HG03432 (cell line): ENCODE measurements at regions not wholly inside any gene's neighbourhood (a gene's known extent, or its start where the extent isn't known, plus 50 kb on each side); places are given as distances from the start of the nearest gene placed in this dataset.
A peak's percentile ranks its signal among the peaks of the same experiment; 100 is the strongest.

Source experiments
- ATAC-seq: cut with Tn5 transposase; IDR thresholded peaks from one replicate; pipeline ENCODE4 v1.9.1; 2021; ENCODE audit warnings: mild to moderate bottlenecking, moderate library complexity; ENCODE audit not compliant: unreplicated experiment

DNA sequence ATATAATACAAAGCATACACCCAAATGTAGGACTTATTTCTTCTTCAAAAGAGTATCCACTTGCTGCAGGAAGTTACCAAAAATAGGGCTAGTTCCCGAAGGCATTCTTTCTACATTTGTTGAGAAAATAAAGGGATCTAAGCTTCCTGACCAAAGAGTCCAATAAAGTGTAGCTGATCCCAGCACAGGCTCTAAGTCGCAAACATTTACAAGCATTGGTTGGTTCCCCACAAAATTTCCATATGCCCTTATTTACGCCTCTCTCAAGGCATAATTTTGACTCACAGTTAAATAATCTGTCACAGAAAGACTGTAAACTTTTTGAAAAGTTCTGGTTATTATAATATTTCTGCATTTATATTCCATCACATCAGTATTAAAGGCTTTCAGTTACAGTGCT is 1520.1 kb upstream of the ZEB2 start:
- ATAC-seq = no peak

- no peak for ATAC-seq
Observed at GRCh38 chr2:146038014-146038413, 1518.1 kb upstream of the ZEB2 start.

- ATAC-seq = no peak
Observed at GRCh38 chr2:146037334-146037870, 1517.5 kb upstream of the ZEB2 start.

DNA sequence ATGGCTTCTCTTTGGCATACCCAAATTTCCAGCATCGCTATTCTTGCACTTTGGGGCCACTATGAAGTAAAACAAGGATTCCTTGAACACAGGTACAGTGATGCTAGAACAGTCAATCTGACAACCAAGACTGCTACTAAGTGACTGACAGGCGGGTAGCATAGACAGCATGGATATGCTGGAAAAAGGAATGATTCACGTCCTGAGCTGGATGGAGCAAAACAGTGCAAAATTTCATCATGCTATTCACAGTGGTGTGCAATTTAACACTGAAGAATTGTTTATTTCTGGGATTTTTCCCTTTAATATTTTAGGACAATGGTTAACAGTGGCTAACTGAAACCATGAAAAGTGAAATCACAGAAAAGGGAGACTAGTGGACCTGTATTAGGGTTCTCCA is 1511.2 kb upstream of the ZEB2 start:
- no peak for ATAC-seq

DNA sequence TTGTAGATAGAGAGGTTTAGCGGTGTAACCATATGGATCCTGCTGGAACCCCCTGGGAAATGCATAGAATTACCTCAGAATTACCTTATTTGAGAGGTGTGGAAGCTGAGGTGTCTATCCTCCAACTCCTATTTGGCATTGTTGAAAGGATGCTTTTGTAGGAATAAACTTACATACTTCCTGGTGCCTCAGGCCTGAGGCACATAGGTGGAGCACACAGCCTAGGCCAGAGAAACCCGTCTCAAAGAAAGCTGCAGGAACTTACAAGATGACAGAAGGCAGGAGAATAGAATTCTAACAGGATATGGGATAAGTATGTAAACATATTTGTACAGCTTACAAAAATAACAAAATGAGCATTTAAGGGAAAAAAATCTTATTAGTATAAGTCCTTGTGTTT is 1507.2 kb upstream of the ZEB2 start:
- no peak for ATAC-seq

DNA sequence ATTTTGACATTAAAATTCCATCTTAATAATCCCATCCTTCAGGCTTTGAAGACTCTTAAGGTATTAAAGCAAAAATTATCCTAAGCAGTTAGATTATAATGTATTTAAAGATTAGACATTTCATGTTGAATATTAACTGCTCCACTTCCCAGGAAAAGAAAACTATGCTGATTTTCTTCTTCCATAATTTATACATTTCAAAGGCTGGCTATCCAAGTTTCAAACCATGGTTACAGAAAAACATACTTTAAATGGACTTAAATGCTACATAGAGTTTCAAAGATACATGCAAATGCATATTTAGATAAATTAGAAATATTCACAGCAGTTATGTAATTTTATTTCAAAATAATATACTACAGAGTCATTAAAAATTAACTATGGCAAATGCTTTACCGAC is 1505.6 kb upstream of the ZEB2 start:
- no peak for ATAC-seq

- ATAC-seq = no peak
Observed at GRCh38 chr2:146024212-146024743, 1504.4 kb upstream of the ZEB2 start.

- ATAC-seq = no peak
Observed at GRCh38 chr2:146004462-146004861, 1484.5 kb upstream of the ZEB2 start.

- ATAC-seq = no peak
Observed at GRCh38 chr2:146003337-146003736, 1483.4 kb upstream of the ZEB2 start.

DNA sequence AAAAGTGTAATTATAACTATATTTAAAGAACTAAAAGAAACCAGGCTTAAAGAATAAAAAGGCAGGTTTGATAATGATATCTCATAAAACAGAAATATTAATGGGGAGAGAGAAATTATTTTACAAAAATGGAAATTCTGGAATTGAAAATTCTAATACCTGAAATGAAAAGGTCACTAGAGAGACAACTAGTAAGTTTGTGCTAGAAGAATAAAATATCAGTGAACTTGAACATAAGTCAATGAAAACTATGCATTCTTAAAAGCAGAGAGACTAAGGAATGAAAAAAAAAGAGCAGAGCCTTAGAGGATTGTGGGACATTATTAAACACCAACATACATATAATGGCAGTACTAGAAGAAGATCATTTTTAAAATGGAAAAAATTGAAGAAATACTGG is 1475.0 kb upstream of the ZEB2 start:
- no peak for ATAC-seq

GRCh38 chr2:145992572-145992971 is 1472.7 kb upstream of the ZEB2 start:
- no peak for ATAC-seq

GRCh38 chr2:145987793-145988192 is 1467.9 kb upstream of the ZEB2 start:
- no peak for ATAC-seq

- ATAC-seq = no peak
Observed at GRCh38 chr2:145985517-145985916, 1465.6 kb upstream of the ZEB2 start.

DNA sequence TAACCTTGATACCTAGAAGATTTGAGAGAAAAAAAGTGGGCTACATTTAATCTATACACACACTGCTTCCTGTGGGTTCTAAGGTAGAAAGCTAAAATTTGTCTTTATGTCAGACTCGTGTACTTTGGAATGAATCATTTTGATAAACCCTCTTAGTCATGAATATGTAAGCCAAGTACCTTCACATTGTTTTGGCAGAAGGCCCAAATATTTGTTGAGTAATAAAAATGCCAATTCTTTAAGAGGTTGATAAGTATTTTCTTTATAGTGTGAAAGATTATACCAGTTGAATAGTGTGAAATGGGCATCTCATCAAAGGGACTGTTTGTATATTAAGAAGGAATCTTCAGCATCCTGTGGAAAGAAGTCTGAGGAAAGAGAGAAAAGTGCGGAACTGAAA is 1464.7 kb upstream of the ZEB2 start:
- ATAC-seq = no peak

- no peak for ATAC-seq
Observed at GRCh38 chr2:145980318-145980717, 1460.4 kb upstream of the ZEB2 start.

DNA sequence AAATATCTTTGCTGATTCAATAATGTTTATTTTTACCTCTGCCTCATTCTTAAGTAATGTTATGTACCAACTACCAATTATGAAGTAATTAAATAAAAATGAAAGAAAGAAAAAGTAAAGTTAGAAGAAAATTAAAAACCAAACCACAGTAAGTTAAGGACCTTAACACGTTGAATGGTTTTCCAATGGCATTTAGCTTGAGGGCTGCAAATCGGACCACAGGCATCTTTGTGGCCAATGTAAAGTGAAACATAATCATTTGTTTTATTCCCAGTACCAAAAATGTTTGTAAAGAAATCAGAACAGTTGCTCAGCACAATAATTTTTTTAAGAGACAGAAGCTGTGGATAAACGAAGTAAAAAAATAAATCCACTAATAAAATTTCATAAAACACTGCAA is 1455.5 kb upstream of the ZEB2 start:
- ATAC-seq = no peak

- no peak for ATAC-seq
Observed at GRCh38 chr2:145961846-145962245, 1441.9 kb upstream of the ZEB2 start.

DNA sequence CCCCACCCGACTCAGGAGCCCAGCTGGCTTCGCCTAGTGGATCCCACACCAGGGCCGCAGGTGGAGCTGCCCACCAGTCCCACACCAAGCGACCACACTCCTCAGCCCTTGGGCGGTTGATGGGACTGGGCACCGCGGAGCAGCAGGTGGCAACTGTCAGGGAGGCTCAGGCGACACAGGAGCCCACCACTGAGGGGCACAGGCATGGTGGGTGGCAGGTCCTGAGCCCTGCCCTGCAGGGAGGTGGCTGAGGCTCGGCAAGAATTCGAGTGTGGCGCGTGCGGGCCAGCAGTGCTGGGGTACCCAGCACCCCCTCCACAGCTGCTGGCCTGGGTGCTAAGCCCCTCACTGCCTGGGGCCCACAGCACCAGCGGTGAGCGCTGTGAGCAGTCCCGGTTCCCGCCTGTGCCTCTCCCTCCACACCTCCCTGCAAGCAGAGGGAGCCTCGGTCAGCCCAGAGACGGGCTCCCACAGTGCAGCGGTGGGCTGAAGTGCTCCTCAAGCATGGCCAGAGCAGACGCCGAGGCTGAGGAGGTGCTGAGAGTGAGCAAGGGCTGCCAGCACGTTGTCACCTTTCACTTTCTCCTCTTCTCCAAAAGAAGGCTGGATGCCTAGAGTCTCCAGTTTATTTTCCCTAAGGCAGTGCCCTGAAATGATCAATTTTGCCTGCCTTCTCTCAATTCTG is 1440.7 kb upstream of the ZEB2 start:
- no peak for ATAC-seq

DNA sequence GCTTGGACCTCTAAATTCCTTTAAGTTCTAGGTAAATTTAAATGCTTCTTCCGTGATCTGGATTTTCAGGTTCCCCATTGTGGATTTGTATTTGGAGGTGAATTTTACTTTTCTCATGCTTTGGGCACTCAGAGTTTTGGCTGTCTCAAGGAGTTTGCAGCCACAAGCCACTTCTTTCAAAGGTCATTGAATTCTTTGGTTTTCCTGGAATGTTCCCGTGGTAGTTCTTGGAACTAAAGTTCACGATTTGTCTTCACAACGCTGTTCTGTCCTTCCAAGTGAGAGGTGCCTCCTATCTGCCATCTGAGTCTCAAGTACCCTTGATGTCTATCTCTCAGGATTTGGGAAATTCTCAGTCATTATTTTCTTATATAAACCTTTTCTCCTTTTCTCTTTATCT is 1438.7 kb upstream of the ZEB2 start:
- no peak for ATAC-seq

DNA sequence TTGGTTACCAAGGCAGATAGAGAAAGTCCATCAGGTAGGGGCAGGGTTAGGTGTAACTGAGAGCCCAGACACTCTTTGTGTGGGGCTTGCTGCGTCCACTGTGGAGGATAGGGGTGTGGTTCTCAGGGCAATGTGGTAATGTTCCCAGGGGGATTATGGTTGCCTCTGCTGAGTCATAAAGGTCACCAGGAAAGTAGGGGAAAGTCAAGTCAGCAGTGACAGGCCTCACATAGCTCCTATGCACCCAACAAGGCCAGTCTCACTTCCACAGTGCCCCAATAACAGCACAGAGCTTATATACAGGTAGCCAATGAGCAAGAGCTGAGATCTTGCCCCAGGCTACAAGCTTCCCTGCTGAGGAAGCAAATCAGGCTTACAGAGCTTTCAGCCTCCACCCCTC is 1438.0 kb upstream of the ZEB2 start:
- ATAC-seq = peak; percentile 82

GRCh38 chr2:145939949-145940348 is 1420.0 kb upstream of the ZEB2 start:
- ATAC-seq = no peak

DNA sequence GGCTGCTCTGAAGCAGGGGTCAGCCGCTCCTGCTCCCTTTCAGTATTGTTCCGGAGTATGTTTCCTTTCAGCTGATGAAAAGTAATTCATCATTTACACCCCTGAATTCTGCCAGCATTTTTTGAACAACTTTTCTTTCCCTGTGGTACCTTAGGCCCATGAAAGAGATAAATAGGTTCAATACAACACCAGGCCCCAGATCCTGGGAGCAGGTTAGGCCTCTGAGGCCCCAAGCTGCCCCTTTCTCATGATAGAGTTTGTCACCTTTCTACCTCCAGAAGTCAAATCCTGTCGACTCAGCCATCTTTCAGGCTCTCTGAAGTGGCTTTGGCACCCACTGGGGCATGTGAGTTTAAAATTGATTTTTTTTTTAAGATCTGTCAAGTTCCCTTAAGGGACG is 1415.1 kb upstream of the ZEB2 start:
- ATAC-seq = no peak
